Lower leg skin (tissue), 4 donors: ENCODE measurements at regions not wholly inside any gene's neighbourhood (a gene's known extent, or its start where the extent isn't known, plus 50 kb on each side); places are given as distances from the start of the nearest gene placed in this dataset.

ENCODE experiments used
- DNase-seq, 2 donors: peaks; one replicate each; pipeline ENCODE4 v3.0.0-alpha.2; 2019; ENCODE audit warnings: low spot score in 2 of 2
- H3K4me3 ChIP-seq: fragments of 200-600 bp; sonication (generic); 2 replicates; pipeline ENCODE4 v1.5.1; 2017; ENCODE audit warnings: mild to moderate bottlenecking, low read depth; ENCODE audit not compliant: poor library complexity, severe bottlenecking
- CTCF ChIP-seq, 3 donors: fragments of 450-650 bp; IDR thresholded peaks; one replicate each; pipeline ENCODE4 v1.5.1; 2016; ENCODE audit warnings: antibody characterized with exemption in 3 of 3, mild to moderate bottlenecking in 3 of 3, moderate library complexity in 2 of 3
- POLR2A ChIP-seq, 2 donors: fragments of 450-650 bp; IDR thresholded peaks; one replicate each; pipeline ENCODE4 v1.6.1; 2016 to 2017; ENCODE audit warnings: antibody characterized with exemption in 2 of 2, mild to moderate bottlenecking in 1 of 2, moderate library complexity in 1 of 2
- WGBS, 2 donors: methylation state at CpG; one replicate each; pipeline ENCODE4 v1.1.5; 2018; 5-methylcytosine and 5-hydroxymethylcytosine counted together
- intact Hi-C: fragments of 100-400 bp; cut with DNase I; formaldehyde crosslinking; loops from one replicate; pipeline ENCODE4 v1.15.0; 2023; ENCODE audit warnings: low total_unique reads

GRCh38 chr16:86707171-86707570 lies 128.8 kb downstream of the FOXL1 start:
- TF ChIP-seq POLR2A (IDR thresholded peaks at IDR 0.05) (no peak), CTCF (IDR thresholded peaks at IDR 0.05) (no peak)
- intact Hi-C loops: no loop called here
- H3K4me3 ChIP-seq: no peak overlapping the region
- DNase-seq: no peak
- 72 to 77% methylated on average over 18 of the region's 18 CpGs for WGBS, 2 donors

GRCh38 chr16:86707581-86707980 lies 129.2 kb downstream of the FOXL1 start:
- DNase-seq: no peak
- no peak for TF ChIP-seq CTCF (IDR thresholded peaks at IDR 0.05)
- no peak for TF ChIP-seq POLR2A (IDR thresholded peaks at IDR 0.05)
- intact Hi-C loops: no loop called here
- WGBS, 2 donors: 78 to 79% methylated on average over 20 of the region's 20 CpGs
- H3K4me3 ChIP-seq: no peak overlapping the region

- TF ChIP-seq POLR2A (IDR thresholded peaks at IDR 0.05): no peak
- no peak for TF ChIP-seq CTCF (IDR thresholded peaks at IDR 0.05)
- intact Hi-C loops: no loop called here
- no peak overlapping the region for H3K4me3 ChIP-seq
- 69 to 76% methylated on average over 11 of the region's 11 CpGs for WGBS, 2 donors
- DNase-seq: no peak
Observed at GRCh38 chr16:86708431-86708830, 130.1 kb downstream of the FOXL1 start.

- TF ChIP-seq POLR2A (IDR thresholded peaks at IDR 0.05) (no peak), CTCF (IDR thresholded peaks at IDR 0.05) (no peak)
- H3K4me3 ChIP-seq: no peak overlapping the region
- WGBS, 2 donors: 85 to 90% methylated on average over 3 of the region's 3 CpGs
- DNase-seq: no peak
- intact Hi-C loops: no loop called here
Observed at GRCh38 chr16:86709103-86709502, 130.8 kb downstream of the FOXL1 start.

GRCh38 chr16:86709902-86710601 lies 131.7 kb downstream of the FOXL1 start:
- WGBS, 2 donors: 84 to 89% methylated on average over 31 of the region's 31 CpGs
- DNase-seq: no peak
- TF ChIP-seq POLR2A (IDR thresholded peaks at IDR 0.05) (no peak), CTCF (IDR thresholded peaks at IDR 0.05) (no peak)

GRCh38 chr16:86710602-86710950 lies 132.2 kb downstream of the FOXL1 start:
- H3K4me3 ChIP-seq: no peak overlapping the region
- 75 to 91% methylated on average over 6 to 8 of the region's 8 CpGs for WGBS, 2 donors
- intact Hi-C loops: no loop called here
- DNase-seq: no peak
- TF ChIP-seq CTCF (IDR thresholded peaks at IDR 0.05) (no peak), POLR2A (IDR thresholded peaks at IDR 0.05) (no peak)

More at GRCh38 chr16:86709902-86710601, 131.7 kb downstream of the FOXL1 start:
- H3K4me3 ChIP-seq: no peak overlapping the region
- intact Hi-C loops: no loop called here
